Activated T-cell treated with anti-CD3 and anti-CD28 coated beads, Interleukin-2, amount 50 U/mL, for 24 hours (primary cell): ENCODE measurements at regions not wholly inside any gene's neighbourhood (a gene's known extent, or its start where the extent isn't known, plus 50 kb on each side); places are given as distances from the start of the nearest gene placed in this dataset.

Source experiments
- DNase-seq: peaks from one replicate; pipeline ENCODE4 v3.0.0-alpha.2; 2020
- H3K27ac Mint-ChIP-seq: 2 replicates; pipeline ENCODE4 v1.8.0; 2020; ENCODE audit warnings: mild to moderate bottlenecking, mixed read lengths
- H3K27me3 Mint-ChIP-seq: 2 replicates; pipeline ENCODE4 v1.8.0; 2020; ENCODE audit warnings: mixed read lengths
- H3K36me3 Mint-ChIP-seq: 2 replicates; pipeline ENCODE4 v1.8.0; 2020; ENCODE audit warnings: low read depth, mixed read lengths
- H3K4me1 Mint-ChIP-seq: 2 replicates; pipeline ENCODE4 v1.8.0; 2020; ENCODE audit warnings: low read depth, mixed read lengths
- H3K4me3 Mint-ChIP-seq: 2 replicates; pipeline ENCODE4 v1.8.0; 2020; ENCODE audit warnings: mild to moderate bottlenecking, moderate library complexity, mixed read lengths
- H3K9me3 Mint-ChIP-seq: 2 replicates; pipeline ENCODE4 v1.8.0; 2020; ENCODE audit warnings: mixed read lengths

- Mint-ChIP-seq H3K4me3 (no peak overlapping the region), H3K27ac (no peak overlapping the region), H3K36me3 (no peaks in the 10 kb centered on the region), H3K27me3 (no peaks in the 10 kb centered on the region), H3K9me3 (peaks cover 2% of the 10 kb centered on the region), H3K4me1 (no peaks in the 10 kb centered on the region)
- DNase-seq: no peak
Measured at GRCh38 chr18:72194072-72194471, 350.1 kb downstream of the CBLN2 start.

DNA sequence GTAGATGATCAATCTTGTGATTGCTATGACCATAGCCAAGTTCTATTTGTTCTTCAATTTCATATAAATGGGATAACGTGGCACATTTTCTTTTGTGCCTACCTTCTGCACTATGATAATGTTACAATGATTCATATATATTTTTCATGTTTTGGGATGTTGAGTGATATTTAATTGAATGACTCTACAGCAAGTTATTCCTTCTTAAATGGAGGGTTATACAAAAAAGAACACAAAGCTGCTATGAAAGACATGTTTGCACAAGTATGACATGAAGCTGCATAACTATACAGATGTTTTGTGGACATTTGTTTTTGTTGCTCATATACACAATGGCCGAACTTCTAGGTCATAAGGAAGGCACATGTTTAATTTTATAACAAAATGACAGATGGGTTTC is 356.2 kb downstream of the CBLN2 start:
- no peak for DNase-seq
- no peaks in the 10 kb centered on the region for H3K27me3 Mint-ChIP-seq
- H3K27ac Mint-ChIP-seq: no peak overlapping the region
- H3K36me3 Mint-ChIP-seq: no peaks in the 10 kb centered on the region
- no peaks in the 10 kb centered on the region for H3K4me1 Mint-ChIP-seq
- H3K4me3 Mint-ChIP-seq: no peak overlapping the region
- peaks cover 5% of the 10 kb centered on the region for H3K9me3 Mint-ChIP-seq

DNA sequence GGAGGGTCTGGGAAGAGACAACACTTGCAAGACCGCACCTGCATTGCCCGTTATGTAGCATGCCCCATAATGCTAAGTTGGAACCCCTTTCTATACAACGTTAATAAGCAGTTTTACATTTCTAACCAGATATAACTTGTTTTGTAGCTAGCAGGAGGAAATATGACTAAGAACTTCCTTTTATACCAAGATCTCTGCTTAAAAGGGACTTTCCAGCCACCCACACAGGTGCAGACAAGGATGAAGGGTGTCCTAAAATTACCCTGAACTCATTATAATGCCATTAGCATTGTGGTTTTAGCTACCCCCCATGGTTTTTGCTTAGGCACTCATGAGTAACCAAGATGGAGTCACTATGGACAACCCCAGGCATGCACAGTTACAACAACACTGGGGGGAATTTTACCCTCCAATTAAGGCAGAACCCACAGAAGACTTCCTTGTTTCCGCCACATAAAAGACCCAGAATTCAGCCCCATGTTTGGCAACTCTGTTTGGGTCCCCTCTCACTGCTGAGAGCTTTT is 362.8 kb downstream of the CBLN2 start:
- peaks cover 8% of the 10 kb centered on the region for H3K4me1 Mint-ChIP-seq
- H3K4me3 Mint-ChIP-seq: no peak overlapping the region
- no peak overlapping the region for H3K27ac Mint-ChIP-seq
- no peaks in the 10 kb centered on the region for H3K36me3 Mint-ChIP-seq
- peaks cover 13% of the 10 kb centered on the region for H3K9me3 Mint-ChIP-seq
- DNase-seq: no peak
- H3K27me3 Mint-ChIP-seq: no peaks in the 10 kb centered on the region

DNA sequence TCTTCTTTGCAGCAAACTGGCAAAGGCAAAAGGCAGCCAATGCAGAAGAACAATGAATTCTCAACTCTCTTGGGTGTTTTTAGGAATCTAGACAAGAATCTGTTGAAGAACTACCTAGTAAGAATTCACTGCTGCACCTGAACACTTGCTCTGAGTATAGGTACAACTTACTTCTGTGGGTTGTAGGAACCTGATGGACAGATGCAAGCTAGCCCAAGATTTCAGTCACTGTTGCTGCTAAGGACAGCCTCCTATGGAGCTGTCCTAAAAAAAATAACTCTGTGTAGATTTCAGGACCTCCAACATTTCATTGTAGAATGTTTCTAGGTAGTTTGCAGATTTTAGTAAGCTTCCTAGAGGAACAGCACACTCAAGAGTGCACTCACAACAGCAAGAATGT is 363.5 kb downstream of the CBLN2 start:
- Mint-ChIP-seq H3K27me3 (no peaks in the 10 kb centered on the region), H3K4me3 (no peak overlapping the region), H3K36me3 (no peaks in the 10 kb centered on the region)

DNA sequence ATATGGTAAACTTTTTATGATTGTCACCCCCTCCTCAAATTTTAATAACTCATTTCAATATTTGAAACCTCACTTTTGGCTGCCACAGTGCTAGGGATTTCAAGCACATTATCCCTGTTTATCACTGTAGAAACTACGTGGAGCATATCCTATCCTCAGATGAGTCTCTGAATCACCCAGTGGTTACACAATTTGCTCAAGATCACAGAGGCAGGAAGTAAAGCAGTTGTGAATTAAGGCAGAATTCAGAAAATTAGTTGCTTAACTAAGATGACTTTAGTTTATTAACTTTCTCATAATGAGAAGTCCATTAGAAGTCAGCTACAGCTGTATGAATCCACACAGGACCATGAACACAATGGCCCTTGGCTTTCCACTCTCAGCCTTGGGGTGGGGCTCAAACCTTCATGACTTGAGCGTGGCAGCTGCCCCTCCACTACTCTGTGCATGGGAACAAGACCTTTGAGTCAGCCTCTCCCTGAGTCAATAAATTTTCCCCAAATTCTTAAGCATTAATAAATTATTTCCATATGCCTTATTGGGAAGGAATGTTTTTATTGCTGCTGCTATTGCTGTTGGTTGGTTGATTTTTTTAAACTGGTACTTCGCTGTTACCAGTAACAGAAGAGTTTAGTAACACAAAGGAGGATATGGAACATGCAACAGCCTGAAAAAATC is 369.0 kb downstream of the CBLN2 start:
- no peak overlapping the region for H3K4me3 Mint-ChIP-seq
- no peak overlapping the region for H3K27ac Mint-ChIP-seq
- no peaks in the 10 kb centered on the region for H3K4me1 Mint-ChIP-seq

More for the DNA sequence above, 363.5 kb downstream of the CBLN2 start:
- no peak for DNase-seq
- no peak overlapping the region for H3K27ac Mint-ChIP-seq
- peaks cover 13% of the 10 kb centered on the region for H3K9me3 Mint-ChIP-seq
- H3K4me1 Mint-ChIP-seq: peaks cover 8% of the 10 kb centered on the region

DNA sequence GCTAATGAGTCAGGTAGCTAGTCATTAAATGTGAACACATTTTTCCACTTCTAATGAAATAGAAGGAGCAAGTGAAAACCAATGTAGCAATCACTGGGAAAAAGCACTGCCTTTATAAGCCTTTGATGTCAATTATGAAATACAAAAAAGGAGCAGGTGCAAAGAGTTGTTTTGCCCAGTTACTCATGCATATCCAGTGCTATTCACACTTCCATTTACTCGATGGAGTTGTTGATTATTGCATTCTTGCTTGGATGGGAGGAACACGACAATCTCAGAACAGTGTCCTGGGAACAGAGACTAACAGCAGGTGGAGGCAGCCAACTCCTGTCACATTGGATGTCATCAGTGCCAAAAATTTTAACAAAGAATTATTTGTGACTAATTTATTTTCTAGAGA is 372.5 kb downstream of the CBLN2 start:
- no peaks in the 10 kb centered on the region for H3K4me1 Mint-ChIP-seq
- no peak overlapping the region for H3K4me3 Mint-ChIP-seq
- no peaks in the 10 kb centered on the region for H3K36me3 Mint-ChIP-seq
- no peaks in the 10 kb centered on the region for H3K27me3 Mint-ChIP-seq
- H3K9me3 Mint-ChIP-seq: peaks cover 12% of the 10 kb centered on the region
- DNase-seq: no peak
- H3K27ac Mint-ChIP-seq: no peak overlapping the region

More for the DNA sequence above, 369.0 kb downstream of the CBLN2 start:
- Mint-ChIP-seq H3K36me3 (no peaks in the 10 kb centered on the region), H3K9me3 (peaks cover 6% of the 10 kb centered on the region), H3K27me3 (no peaks in the 10 kb centered on the region)
- no peak for DNase-seq

DNA sequence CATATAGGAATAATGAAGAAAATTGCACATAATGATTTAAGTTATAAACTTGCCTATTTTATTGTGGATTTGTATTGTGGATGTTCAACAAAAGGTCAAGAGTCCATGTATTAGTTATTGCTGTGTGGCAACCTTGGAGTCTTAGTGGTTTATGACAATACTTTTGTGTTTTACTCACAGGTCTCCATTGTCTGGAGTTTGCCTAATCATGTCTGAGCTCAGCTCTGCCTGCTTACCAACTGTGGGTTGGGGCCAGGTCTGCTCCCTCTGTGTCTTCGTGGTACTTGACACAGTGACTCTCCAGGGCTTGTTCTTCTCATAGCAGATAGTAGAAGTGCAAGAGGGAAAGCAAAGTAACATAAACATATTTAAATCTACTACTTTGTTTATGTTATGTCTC is 382.5 kb downstream of the CBLN2 start:
- Mint-ChIP-seq H3K27me3 (no peaks in the 10 kb centered on the region), H3K9me3 (peaks cover 3% of the 10 kb centered on the region), H3K4me1 (no peaks in the 10 kb centered on the region), H3K36me3 (no peaks in the 10 kb centered on the region), H3K4me3 (no peak overlapping the region), H3K27ac (no peak overlapping the region)
- no peak for DNase-seq

DNA sequence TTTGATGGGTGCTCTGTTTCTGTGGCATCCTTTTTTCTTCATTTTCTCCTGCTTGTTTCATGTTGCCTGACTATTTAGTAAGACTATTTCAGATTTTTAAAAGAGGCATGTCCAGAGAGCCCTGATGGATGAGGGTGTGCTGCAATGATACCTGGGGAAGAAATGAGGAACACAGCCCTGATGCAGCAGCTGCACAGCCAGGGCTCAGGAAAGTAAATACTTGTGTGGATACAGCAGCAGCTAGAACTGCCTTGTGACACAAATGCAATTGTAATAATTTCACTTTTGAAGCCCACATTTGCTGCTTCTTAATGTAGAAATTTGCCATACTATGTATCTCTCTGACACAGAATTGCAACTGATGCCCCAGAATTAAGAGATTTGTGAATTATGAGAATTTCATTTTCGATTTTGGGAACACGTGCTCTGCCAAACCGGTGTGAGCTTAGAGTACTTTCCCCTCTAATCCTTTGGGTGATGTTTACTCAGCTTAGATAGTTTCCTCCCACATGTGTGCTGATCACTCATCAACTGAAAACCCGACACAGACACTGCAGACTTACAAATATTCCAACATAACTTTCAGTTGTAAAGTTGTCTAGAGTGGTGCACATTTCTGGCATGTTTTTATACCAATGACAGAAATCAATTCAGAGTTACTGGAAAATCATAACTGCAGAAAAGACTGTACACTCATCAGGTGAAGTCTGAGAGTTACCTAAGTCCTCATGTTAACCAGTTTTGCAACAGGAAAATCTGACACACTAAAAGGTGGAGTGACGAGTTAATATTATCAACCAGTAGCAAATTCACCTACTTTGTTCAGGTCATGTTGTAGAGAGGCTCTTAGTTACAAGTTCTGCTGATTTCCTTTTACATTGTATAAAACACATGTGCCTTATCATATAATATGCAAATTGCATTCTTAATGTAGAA is 383.4 kb downstream of the CBLN2 start:
- Mint-ChIP-seq H3K36me3 (no peaks in the 10 kb centered on the region), H3K4me3 (no peak overlapping the region)
- DNase-seq: no peak

DNA sequence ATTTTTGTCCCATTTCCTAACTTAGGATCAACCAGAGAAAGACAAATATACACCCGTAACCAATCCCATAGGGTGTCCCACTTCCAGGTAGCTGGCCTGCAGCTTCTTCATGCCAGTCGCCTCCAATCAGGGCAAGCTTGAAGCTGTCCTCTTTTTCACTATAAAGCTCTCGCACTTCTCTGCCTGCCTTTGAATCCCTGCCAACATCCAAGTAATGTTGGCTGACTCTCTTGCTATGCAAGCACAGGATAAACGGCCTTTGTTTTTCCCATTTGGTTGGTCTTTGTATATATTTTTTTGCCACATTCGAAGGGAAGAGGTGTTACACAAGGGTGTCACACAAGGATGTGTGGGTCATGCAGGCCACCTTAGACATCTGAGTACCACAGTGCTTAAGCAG is 388.8 kb downstream of the CBLN2 start:
- no peak overlapping the region for H3K27ac Mint-ChIP-seq
- H3K4me3 Mint-ChIP-seq: no peak overlapping the region
- no peaks in the 10 kb centered on the region for H3K4me1 Mint-ChIP-seq
- H3K9me3 Mint-ChIP-seq: peaks cover 9% of the 10 kb centered on the region
- no peak for DNase-seq
- no peaks in the 10 kb centered on the region for H3K36me3 Mint-ChIP-seq
- no peaks in the 10 kb centered on the region for H3K27me3 Mint-ChIP-seq

More for the DNA sequence above, 383.4 kb downstream of the CBLN2 start:
- no peaks in the 10 kb centered on the region for H3K27me3 Mint-ChIP-seq
- H3K4me1 Mint-ChIP-seq: no peaks in the 10 kb centered on the region
- H3K9me3 Mint-ChIP-seq: peaks cover 4% of the 10 kb centered on the region
- H3K27ac Mint-ChIP-seq: no peak overlapping the region

- H3K27me3 Mint-ChIP-seq: no peaks in the 10 kb centered on the region
- peaks cover 9% of the 10 kb centered on the region for H3K9me3 Mint-ChIP-seq
- H3K27ac Mint-ChIP-seq: no peak overlapping the region
- H3K4me1 Mint-ChIP-seq: no peaks in the 10 kb centered on the region
- H3K36me3 Mint-ChIP-seq: no peaks in the 10 kb centered on the region
- no peak for DNase-seq
- no peak overlapping the region for H3K4me3 Mint-ChIP-seq
Measured at GRCh38 chr18:72154926-72155325, 389.2 kb downstream of the CBLN2 start.

GRCh38 chr18:72152935-72153334 is 391.2 kb downstream of the CBLN2 start:
- Mint-ChIP-seq H3K4me3 (no peak overlapping the region), H3K27ac (no peak overlapping the region), H3K27me3 (no peaks in the 10 kb centered on the region), H3K9me3 (peaks cover 7% of the 10 kb centered on the region), H3K4me1 (no peaks in the 10 kb centered on the region), H3K36me3 (no peaks in the 10 kb centered on the region)
- DNase-seq: no peak

GRCh38 chr18:72147830-72148229 is 396.3 kb downstream of the CBLN2 start:
- Mint-ChIP-seq H3K9me3 (no peaks in the 10 kb centered on the region), H3K4me3 (no peak overlapping the region), H3K27ac (no peak overlapping the region), H3K4me1 (no peaks in the 10 kb centered on the region), H3K27me3 (no peaks in the 10 kb centered on the region), H3K36me3 (no peaks in the 10 kb centered on the region)
- no peak for DNase-seq

- peaks cover 11% of the 10 kb centered on the region for H3K9me3 Mint-ChIP-seq
- H3K27ac Mint-ChIP-seq: no peak overlapping the region
- H3K27me3 Mint-ChIP-seq: no peaks in the 10 kb centered on the region
- no peaks in the 10 kb centered on the region for H3K36me3 Mint-ChIP-seq
- H3K4me1 Mint-ChIP-seq: no peaks in the 10 kb centered on the region
- H3K4me3 Mint-ChIP-seq: no peak overlapping the region
- no peak for DNase-seq
Measured at GRCh38 chr18:72140007-72140406, 404.1 kb downstream of the CBLN2 start.

DNA sequence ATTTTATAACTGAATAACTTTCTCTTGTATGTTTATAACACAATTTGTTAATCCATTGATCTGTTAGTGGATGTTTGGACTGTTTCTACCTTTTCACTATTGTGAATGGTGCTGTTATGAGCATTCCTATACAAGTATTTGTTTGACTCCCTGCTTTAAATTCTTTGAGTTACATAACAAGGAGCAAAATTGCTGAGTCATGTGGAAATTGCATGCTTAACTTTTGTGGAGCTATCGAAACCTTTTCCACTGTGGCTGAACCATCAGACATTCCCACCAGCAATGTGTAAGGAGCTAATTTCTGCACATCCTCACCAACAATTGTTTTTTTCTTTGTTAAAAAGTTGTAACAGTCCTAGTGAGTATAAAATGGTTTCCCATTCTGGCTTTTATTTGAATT is 415.5 kb downstream of the CBLN2 start:
- H3K4me3 Mint-ChIP-seq: no peak overlapping the region
- no peak overlapping the region for H3K27ac Mint-ChIP-seq
- no peaks in the 10 kb centered on the region for H3K36me3 Mint-ChIP-seq
- no peak for DNase-seq
- H3K27me3 Mint-ChIP-seq: no peaks in the 10 kb centered on the region
- peaks cover 5% of the 10 kb centered on the region for H3K9me3 Mint-ChIP-seq
- H3K4me1 Mint-ChIP-seq: no peaks in the 10 kb centered on the region

DNA sequence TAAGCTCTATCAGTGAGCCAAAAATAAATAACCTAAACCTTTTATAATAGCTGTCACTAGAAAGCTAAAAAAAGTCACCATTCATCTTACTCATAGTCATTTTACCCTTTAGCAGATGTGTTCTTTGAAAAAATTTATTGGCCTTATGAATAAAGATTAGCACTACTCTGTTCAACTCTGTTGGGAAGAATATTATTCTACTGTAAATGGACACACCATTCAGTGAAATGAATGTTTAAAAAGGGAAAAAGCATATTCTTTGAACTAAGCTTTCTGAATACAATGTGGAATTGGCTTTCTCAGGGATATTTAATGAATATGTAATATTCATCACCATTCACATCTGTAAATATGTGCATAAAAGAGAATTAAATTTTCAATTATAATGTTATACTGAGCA is 422.0 kb downstream of the CBLN2 start:
- no peak overlapping the region for H3K27ac Mint-ChIP-seq
- H3K27me3 Mint-ChIP-seq: no peaks in the 10 kb centered on the region
- no peak for DNase-seq
- peaks cover 5% of the 10 kb centered on the region for H3K9me3 Mint-ChIP-seq
- no peaks in the 10 kb centered on the region for H3K36me3 Mint-ChIP-seq
- H3K4me3 Mint-ChIP-seq: no peak overlapping the region
- no peaks in the 10 kb centered on the region for H3K4me1 Mint-ChIP-seq
